HG03354 (cell line): ENCODE measurements at regions not wholly inside any gene's neighbourhood (a gene's known extent, or its start where the extent isn't known, plus 50 kb on each side); places are given as distances from the start of the nearest gene placed in this dataset.
A peak's percentile ranks its signal among the peaks of the same experiment; 100 is the strongest.

Experiments used
- ATAC-seq: cut with Tn5 transposase; IDR thresholded peaks from one replicate; pipeline ENCODE4 v1.9.1; 2021; ENCODE audit warnings: mild to moderate bottlenecking; ENCODE audit not compliant: unreplicated experiment, poor library complexity, severe bottlenecking

- ATAC-seq, result peak; percentile 98
Observed at GRCh38 chr1:217322834-217323233, 308.1 kb downstream of the GPATCH2 start.

GRCh38 chr1:217315346-217315745, 315.5 kb downstream of the GPATCH2 start:
- ATAC-seq, result no peak

- ATAC-seq, result no peak
Observed at GRCh38 chr1:217313096-217313495, 317.8 kb downstream of the GPATCH2 start.

GRCh38 chr1:217311766-217312165, 319.1 kb downstream of the GPATCH2 start:
- no peak for ATAC-seq

- ATAC-seq, result no peak
Observed at GRCh38 chr1:217311269-217311668, 319.6 kb downstream of the GPATCH2 start.

GRCh38 chr1:217281332-217281731, 349.6 kb downstream of the GPATCH2 start:
- ATAC-seq, result no peak

GRCh38 chr1:217275655-217276398, 355.1 kb downstream of the GPATCH2 start:
- no peak for ATAC-seq

GRCh38 chr1:217274927-217275654, 355.8 kb downstream of the GPATCH2 start:
- no peak for ATAC-seq

- no peak for ATAC-seq
Observed at GRCh38 chr1:217274416-217274815, 356.5 kb downstream of the GPATCH2 start.

GRCh38 chr1:217273866-217274265, 357.0 kb downstream of the GPATCH2 start:
- ATAC-seq, result no peak

- ATAC-seq, result no peak
Observed at GRCh38 chr1:217272385-217272784, 358.5 kb downstream of the GPATCH2 start.

- ATAC-seq, result no peak
Observed at GRCh38 chr1:217270101-217270500, 360.8 kb downstream of the GPATCH2 start.

GRCh38 chr1:217268058-217268457, 362.8 kb downstream of the GPATCH2 start:
- no peak for ATAC-seq

GRCh38 chr1:217261636-217262035, 369.3 kb downstream of the GPATCH2 start:
- ATAC-seq, result no peak

GRCh38 chr1:217260676-217261075, 370.2 kb downstream of the GPATCH2 start:
- ATAC-seq, result no peak

- no peak for ATAC-seq
Observed at GRCh38 chr1:217253985-217254384, 376.9 kb downstream of the GPATCH2 start.

- no peak for ATAC-seq
Observed at GRCh38 chr1:217253351-217253750, 377.5 kb downstream of the GPATCH2 start.

- no peak for ATAC-seq
Observed at GRCh38 chr1:217251121-217251520, 379.8 kb downstream of the GPATCH2 start.

- no peak for ATAC-seq
Observed at GRCh38 chr1:217249857-217250256, 381.0 kb downstream of the GPATCH2 start.

- no peak for ATAC-seq
Observed at GRCh38 chr1:217244971-217245370, 385.9 kb downstream of the GPATCH2 start.

GRCh38 chr1:217240656-217241055, 390.2 kb downstream of the GPATCH2 start:
- no peak for ATAC-seq
